SK-N-SH (cell line): ENCODE measurements at regions not wholly inside any gene's neighbourhood (a gene's known extent, or its start where the extent isn't known, plus 50 kb on each side); places are given as distances from the start of the nearest gene placed in this dataset.

Source experiments
- CTCF ChIA-PET: fragments of 300-600, 350-600 bp; formaldehyde crosslinking; extraction: SDS; loops from one replicate; lab custom pipeline; 2021; lab: Yijun Ruan, JAX
- POLR2A ChIA-PET: fragments of 350-600 bp; sonication (Branson Sonifier 250); formaldehyde crosslinking; extraction: SDS; loops from one replicate; lab custom pipeline; 2020; ENCODE audit warnings: antibody characterized with exemption, inconsistent platforms; lab: Yijun Ruan, JAX
- DNase-seq: peaks from one replicate; pipeline ENCODE4 v3.0.0; 2012
- H2AFZ ChIP-seq: fragments of 200-600 bp; sonication (generic); 2 replicates; pipeline ENCODE4 v1.8.1; 2016; ENCODE audit warnings: antibody characterized with exemption, mild to moderate bottlenecking, low read depth
- H3F3A ChIP-seq: fragments of 200-600 bp; sonication (generic); replicated peaks from 2 replicates; pipeline ENCODE3; 2016; ENCODE audit warnings: antibody characterized with exemption, mild to moderate bottlenecking; ENCODE audit not compliant: insufficient read depth
- H3K27ac ChIP-seq, 2 experiments: fragments of 200-500 bp in 1 of 2; fragments of 200-600 bp in 1 of 2; sonication (Bioruptor generic) in 1 of 2; sonication (generic), shearing (Covaris generic) in 1 of 2; 2 replicates each; pipeline versions ENCODE4 v1.5.1 to v1.6.1; 2014 to 2016; ENCODE audit warnings: low read depth in 2 of 2, inconsistent platforms in 1 of 2, low read length in 1 of 2, mild to moderate bottlenecking in 1 of 2, mixed read lengths in 1 of 2
- H3K27me3 ChIP-seq: fragments of 200-600 bp; sonication (generic), shearing (Covaris generic); 2 replicates; pipeline ENCODE4 v1.6.1; 2016; ENCODE audit warnings: mixed run types; ENCODE audit not compliant: insufficient read depth
- H3K36me3 ChIP-seq, 2 experiments: fragments of 200-500 bp in 1 of 2; fragments of 200-600 bp in 1 of 2; sonication (Bioruptor generic) in 1 of 2; sonication (generic) in 1 of 2; replicated peaks in 1 of 2; 2 replicates each; pipeline versions ENCODE3 to v1.5.1; 2014 to 2016; ENCODE audit warnings: low read length in 1 of 2, mild to moderate bottlenecking in 1 of 2; ENCODE audit not compliant: insufficient read depth in 2 of 2, control insufficient read depth in 1 of 2
- H3K4me1 ChIP-seq, 2 experiments: fragments of 200-500 bp in 1 of 2; fragments of 200-600 bp in 1 of 2; sonication (Bioruptor generic) in 1 of 2; sonication (generic), shearing (Covaris generic) in 1 of 2; 2 replicates each; pipeline versions ENCODE4 v1.5.1 to v1.6.1; 2014 to 2016; ENCODE audit warnings: low read depth in 1 of 2, low read length in 1 of 2, mixed run types in 1 of 2; ENCODE audit not compliant: insufficient read depth in 2 of 2, control insufficient read depth in 1 of 2
- H3K4me2 ChIP-seq: fragments of 200-600 bp; sonication (generic), shearing (Covaris generic); 2 replicates; pipeline ENCODE4 v1.6.1; 2017; ENCODE audit warnings: mixed run types
- H3K4me3 ChIP-seq, 2 experiments: fragments of 200-500 bp in 1 of 2; fragments of 200-600 bp in 1 of 2; sonication (Bioruptor generic) in 1 of 2; sonication (generic), shearing (Covaris generic) in 1 of 2; 2 replicates each; pipeline versions ENCODE4 v1.5.1 to v1.8.1; 2014 to 2016; ENCODE audit warnings: low read depth in 2 of 2, inconsistent platforms in 1 of 2, low read length in 1 of 2, mild to moderate bottlenecking in 1 of 2, mixed read lengths in 1 of 2, moderate library complexity in 1 of 2
- H3K79me2 ChIP-seq: fragments of 200-600 bp; sonication (generic); 2 replicates; pipeline ENCODE4 v1.8.1; 2017; ENCODE audit warnings: mild to moderate bottlenecking; ENCODE audit not compliant: insufficient read depth
- H3K9ac ChIP-seq: fragments of 200-600 bp; sonication (generic); 2 replicates; pipeline ENCODE4 v1.6.1; 2017; ENCODE audit warnings: mixed run types
- H3K9me2 ChIP-seq: fragments of 200-600 bp; sonication (generic); 2 replicates; pipeline ENCODE4 v1.6.1; 2017; ENCODE audit warnings: mixed run types
- H3K9me3 ChIP-seq: fragments of 200-600 bp; sonication (generic); 2 replicates; pipeline ENCODE4 v1.6.1; 2017; ENCODE audit warnings: mixed run types, mild to moderate bottlenecking, moderate library complexity
- H4K20me1 ChIP-seq: fragments of 200-600 bp; sonication (generic); 2 replicates; pipeline ENCODE4 v1.6.1; 2017; ENCODE audit warnings: mild to moderate bottlenecking, mixed run types; ENCODE audit not compliant: insufficient read depth
- EP300 ChIP-seq, 2 experiments: IDR thresholded peaks; 2 replicates each; pipeline versions ENCODE4 v1.4.0 to v1.6.1; 2012; ENCODE audit warnings: borderline replicate concordance in 1 of 2, low read depth in 1 of 2, low read length in 1 of 2
- EZH2phosphoT487 ChIP-seq: fragments of 200-600 bp; sonication (generic); IDR thresholded peaks from 2 replicates; pipeline ENCODE4 v1.6.1; 2017; ENCODE audit warnings: low read depth, mixed run types, mild to moderate bottlenecking, antibody characterized with exemption, moderate library complexity, borderline replicate concordance
- FOXM1 ChIP-seq: IDR thresholded peaks from 2 replicates; pipeline ENCODE4 v1.4.0; 2012; ENCODE audit warnings: low read depth, mild to moderate bottlenecking
- POLR2AphosphoS5 ChIP-seq: IDR thresholded peaks from 2 replicates; pipeline ENCODE4 v1.6.1; 2012; ENCODE audit warnings: low read depth, low read length
- SIN3A ChIP-seq: IDR thresholded peaks from 2 replicates; pipeline ENCODE4 v1.6.1; 2012; ENCODE audit warnings: low read depth, mild to moderate bottlenecking, low read length, moderate library complexity, borderline replicate concordance
- YY1 ChIP-seq: IDR thresholded peaks from 2 replicates; pipeline ENCODE4 v1.4.0; 2012; ENCODE audit warnings: low read depth, mild to moderate bottlenecking
- WGBS: methylation state at CpG from one replicate; pipeline ENCODE4 v1.1.6; 2017; ENCODE audit warnings: low lambda C conversion rate; 5-methylcytosine and 5-hydroxymethylcytosine counted together
- TF ChIP-seq, protein P1 (sequence below): IDR thresholded peaks from 2 replicates; pipeline ENCODE4; 2012
- TF ChIP-seq, protein P2 (sequence below): IDR thresholded peaks from 2 replicates; pipeline ENCODE4 v1.4.0; 2012; ENCODE audit warnings: low read depth

DNA sequence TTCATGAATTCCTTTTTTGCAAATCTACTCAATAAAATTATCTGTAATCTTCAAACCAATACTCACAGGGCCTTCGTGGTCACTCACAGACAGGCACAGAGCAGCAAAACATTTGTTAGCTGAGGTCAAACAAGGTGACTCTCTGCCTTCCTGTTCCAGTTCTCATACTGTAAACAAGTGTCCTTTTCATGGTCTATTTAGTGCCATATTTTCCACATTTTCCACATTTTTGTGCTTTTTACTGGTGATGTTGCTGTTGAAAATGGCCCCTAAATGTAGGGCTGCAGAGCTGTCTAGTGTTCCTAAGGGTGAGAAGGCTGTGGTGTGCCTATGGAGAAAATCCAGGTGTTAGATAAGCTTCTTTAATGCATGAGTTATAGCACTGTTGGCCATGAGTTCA lies 133.1 kb upstream of the COL21A1 start:
- H3K27ac ChIP-seq, result no peak overlapping the region
- H3K4me3 ChIP-seq, result no peak overlapping the region
- no peaks in the 10 kb centered on the region for H4K20me1 ChIP-seq
- no peaks in the 10 kb centered on the region for H3K36me3 ChIP-seq
- H3K4me2 ChIP-seq, result no peak overlapping the region
- H3K9ac ChIP-seq, result no peak overlapping the region
- no peaks in the 10 kb centered on the region for H3K27me3 ChIP-seq
- no peak for DNase-seq
- no peaks in the 10 kb centered on the region for H3F3A ChIP-seq
- POLR2A ChIA-PET, result no interaction called here
- H3K79me2 ChIP-seq, result no peaks in the 10 kb centered on the region
- WGBS, result 83% methylated on average over 1 of the region's 1 CpG
- peaks cover 0 to 1% of the 10 kb centered on the region in 2 experiments; a peak in 1 of 4 replicates for H3K4me1 ChIP-seq
- TF ChIP-seq EZH2phosphoT487, result no peak
- TF ChIP-seq, all 33 proteins: peak for 0
- CTCF ChIA-PET, result interaction anchor here (1.3 kb wide), 2 partner anchors 212 to 215 kb away, joined by 3 to 4 read pairs; no protein-coding TSS in a partner anchor
- Histone ChIP-seq H3K9me2 (no peaks in the 10 kb centered on the region), H3K9me3 (no peaks in the 10 kb centered on the region), H2AFZ (no peak overlapping the region)

DNA sequence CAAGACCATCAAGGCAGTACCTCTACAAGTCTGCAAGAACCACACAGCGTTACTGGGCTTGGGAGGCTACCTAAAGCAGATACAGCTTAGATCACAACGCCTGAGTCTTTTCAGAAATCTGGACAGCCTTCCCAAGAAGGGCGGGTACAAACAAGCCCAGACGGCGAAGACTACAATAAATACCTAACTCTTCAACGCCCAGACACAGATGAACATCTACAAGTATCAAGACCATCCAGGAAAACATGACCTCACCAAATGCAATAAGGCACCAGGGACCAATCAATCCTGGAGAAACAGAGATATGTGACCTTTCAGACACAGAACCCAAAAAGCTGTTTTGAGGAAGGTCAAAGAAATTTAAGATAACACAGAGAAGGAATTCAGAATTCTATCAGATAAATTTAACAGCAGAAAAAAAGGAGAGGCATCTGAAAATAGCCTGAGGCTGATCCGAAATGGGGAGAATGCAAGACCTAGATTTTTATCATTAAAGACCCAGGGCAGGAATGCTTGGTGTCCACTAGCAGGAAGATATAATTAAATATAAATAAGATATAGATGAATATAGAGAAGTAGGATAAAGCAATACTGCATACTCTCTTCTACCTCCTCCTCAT lies 131.7 kb upstream of the COL21A1 start:
- CTCF ChIA-PET, result interaction anchor here (1.2 kb wide), 2 partner anchors 65 to 214 kb away, joined by 3 to 4 read pairs; no protein-coding TSS in a partner anchor
- POLR2A ChIA-PET, result no interaction called here
- Histone ChIP-seq H3K36me3 (no peaks in the 10 kb centered on the region), H3K4me1 (peaks cover 0 to 5% of the 10 kb centered on the region in 2 experiments; a peak in 1 of 4 replicates), H3K4me2 (no peak overlapping the region), H2AFZ (no peak overlapping the region), H3K79me2 (no peaks in the 10 kb centered on the region), H3K9ac (no peak overlapping the region), H3K4me3 (no peak overlapping the region), H4K20me1 (no peaks in the 10 kb centered on the region), H3K27ac (no peak overlapping the region), H3K9me2 (no peaks in the 10 kb centered on the region)
- WGBS, result 76% methylated on average over 7 of the region's 7 CpGs
- no peak for DNase-seq
- no peak for TF ChIP-seq SIN3A
- TF ChIP-seq, all 33 proteins: peak for 0
- Histone ChIP-seq H3K27me3 (no peaks in the 10 kb centered on the region), H3F3A (no peaks in the 10 kb centered on the region), H3K9me3 (no peaks in the 10 kb centered on the region)

DNA sequence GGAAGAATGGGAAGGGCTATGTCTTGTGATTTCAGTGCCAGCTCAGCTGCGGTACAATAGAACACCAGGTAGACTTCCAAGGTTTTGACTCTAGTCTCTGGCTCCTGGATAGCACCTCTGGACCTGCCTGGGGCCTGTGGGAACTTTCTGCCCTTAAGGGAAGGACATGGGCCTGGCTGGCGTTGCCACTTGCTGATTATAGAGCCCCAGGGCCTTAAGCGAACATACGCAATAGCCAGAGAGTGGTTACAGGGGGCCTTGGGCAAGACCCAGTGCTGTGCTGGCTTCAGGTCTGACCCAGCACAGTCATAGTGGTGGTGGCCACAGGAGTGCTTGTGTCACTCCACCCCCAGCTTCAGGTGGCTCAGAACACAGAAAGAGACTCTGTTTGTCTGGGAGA lies 131.1 kb upstream of the COL21A1 start:
- Histone ChIP-seq H3K27ac (no peak overlapping the region), H3K9ac (no peak overlapping the region), H3K4me2 (no peak overlapping the region), H3F3A (no peaks in the 10 kb centered on the region), H3K4me1 (peaks cover 0 to 5% of the 10 kb centered on the region in 2 experiments; a peak in 1 of 4 replicates), H3K27me3 (no peaks in the 10 kb centered on the region), H3K9me2 (no peaks in the 10 kb centered on the region), H3K79me2 (no peaks in the 10 kb centered on the region), H4K20me1 (no peaks in the 10 kb centered on the region), H3K9me3 (no peaks in the 10 kb centered on the region), H3K36me3 (no peaks in the 10 kb centered on the region), H3K4me3 (no peak overlapping the region), H2AFZ (no peak overlapping the region)
- no peak for DNase-seq
- ChIA-PET POLR2A (no interaction called here), CTCF (interaction anchor here (1.2 kb wide), 2 partner anchors 64 to 215 kb away, joined by 3 to 4 read pairs; no protein-coding TSS in a partner anchor)
- TF ChIP-seq YY1 (no peak), POLR2AphosphoS5 (no peak)
- TF ChIP-seq, all 33 proteins: peak for 0
- WGBS, result 87% methylated on average over 3 of the region's 4 CpGs

DNA sequence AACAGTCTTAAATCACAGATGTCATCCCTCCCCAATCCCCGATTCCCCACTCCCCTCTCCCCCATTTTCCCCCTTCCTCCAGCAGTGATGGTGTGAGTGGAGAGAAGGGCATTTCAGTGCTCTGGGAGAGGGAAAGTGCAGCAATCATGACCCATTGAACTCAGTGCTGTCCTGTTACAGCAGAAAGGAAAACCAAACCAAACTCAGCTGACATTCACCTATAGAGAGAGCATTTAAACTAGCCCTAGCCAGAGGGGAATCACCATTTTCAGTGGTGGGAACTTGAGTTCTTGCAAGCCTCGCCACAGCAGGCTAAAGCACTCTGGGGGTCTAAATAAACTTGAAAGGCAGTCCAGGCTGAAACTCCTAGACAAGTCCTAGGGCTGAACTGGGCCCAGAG lies 129.9 kb upstream of the COL21A1 start:
- no peaks in the 10 kb centered on the region for H3K9me3 ChIP-seq
- POLR2A ChIA-PET, result no interaction called here
- no peaks in the 10 kb centered on the region for H3K79me2 ChIP-seq
- H3K36me3 ChIP-seq, result no peaks in the 10 kb centered on the region
- no peaks in the 10 kb centered on the region for H3K9me2 ChIP-seq
- H3K27ac ChIP-seq, result no peak overlapping the region
- H4K20me1 ChIP-seq, result no peaks in the 10 kb centered on the region
- 100% methylated on average over 1 of the region's 2 CpGs for WGBS
- no peaks in the 10 kb centered on the region for H3K27me3 ChIP-seq
- peaks cover 1% of the 10 kb centered on the region for H3F3A ChIP-seq
- no peak overlapping the region for H3K4me2 ChIP-seq
- TF ChIP-seq, protein P1, sequence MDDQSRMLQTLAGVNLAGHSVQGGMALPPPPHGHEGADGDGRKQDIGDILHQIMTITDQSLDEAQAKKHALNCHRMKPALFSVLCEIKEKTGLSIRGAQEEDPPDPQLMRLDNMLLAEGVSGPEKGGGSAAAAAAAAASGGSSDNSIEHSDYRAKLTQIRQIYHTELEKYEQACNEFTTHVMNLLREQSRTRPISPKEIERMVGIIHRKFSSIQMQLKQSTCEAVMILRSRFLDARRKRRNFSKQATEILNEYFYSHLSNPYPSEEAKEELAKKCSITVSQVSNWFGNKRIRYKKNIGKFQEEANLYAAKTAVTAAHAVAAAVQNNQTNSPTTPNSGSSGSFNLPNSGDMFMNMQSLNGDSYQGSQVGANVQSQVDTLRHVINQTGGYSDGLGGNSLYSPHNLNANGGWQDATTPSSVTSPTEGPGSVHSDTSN, result no peak
- TF ChIP-seq, protein P2, sequence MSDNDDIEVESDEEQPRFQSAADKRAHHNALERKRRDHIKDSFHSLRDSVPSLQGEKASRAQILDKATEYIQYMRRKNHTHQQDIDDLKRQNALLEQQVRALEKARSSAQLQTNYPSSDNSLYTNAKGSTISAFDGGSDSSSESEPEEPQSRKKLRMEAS, result no peak
- TF ChIP-seq EP300 (IDR thresholded peaks at IDR 0.05; ENCODE audit: borderline replicate concordance in 1 of 2, low read depth in 1 of 2, low read length in 1 of 2) (no peak), FOXM1 (no peak)
- H3K9ac ChIP-seq, result no peak overlapping the region
- no peak for DNase-seq
- H2AFZ ChIP-seq, result no peak overlapping the region
- CTCF ChIA-PET, result no interaction called here
- no peak overlapping the region for H3K4me3 ChIP-seq
- peaks cover 0 to 6% of the 10 kb centered on the region in 2 experiments; a peak in 2 of 4 replicates for H3K4me1 ChIP-seq
